DND-41 (cell line): ENCODE measurements at regions not wholly inside any gene's neighbourhood (a gene's known extent, or its start where the extent isn't known, plus 50 kb on each side); places are given as distances from the start of the nearest gene placed in this dataset.

Experiments used
- CTCF ChIP-seq: IDR thresholded peaks from 2 replicates; pipeline ENCODE4 v1.5.1; 2012; ENCODE audit warnings: borderline replicate concordance, low read length, moderate library complexity, mild to moderate bottlenecking; ENCODE audit not compliant: poor library complexity, severe bottlenecking; ENCODE audit errors: extremely low read depth
- EZH2 ChIP-seq: IDR thresholded peaks from 3 replicates; pipeline ENCODE4 v1.6.1; 2012; ENCODE audit warnings: borderline replicate concordance, low read depth, mild to moderate bottlenecking, moderate library complexity, low read length, inconsistent platforms; ENCODE audit not compliant: severe bottlenecking

DNA sequence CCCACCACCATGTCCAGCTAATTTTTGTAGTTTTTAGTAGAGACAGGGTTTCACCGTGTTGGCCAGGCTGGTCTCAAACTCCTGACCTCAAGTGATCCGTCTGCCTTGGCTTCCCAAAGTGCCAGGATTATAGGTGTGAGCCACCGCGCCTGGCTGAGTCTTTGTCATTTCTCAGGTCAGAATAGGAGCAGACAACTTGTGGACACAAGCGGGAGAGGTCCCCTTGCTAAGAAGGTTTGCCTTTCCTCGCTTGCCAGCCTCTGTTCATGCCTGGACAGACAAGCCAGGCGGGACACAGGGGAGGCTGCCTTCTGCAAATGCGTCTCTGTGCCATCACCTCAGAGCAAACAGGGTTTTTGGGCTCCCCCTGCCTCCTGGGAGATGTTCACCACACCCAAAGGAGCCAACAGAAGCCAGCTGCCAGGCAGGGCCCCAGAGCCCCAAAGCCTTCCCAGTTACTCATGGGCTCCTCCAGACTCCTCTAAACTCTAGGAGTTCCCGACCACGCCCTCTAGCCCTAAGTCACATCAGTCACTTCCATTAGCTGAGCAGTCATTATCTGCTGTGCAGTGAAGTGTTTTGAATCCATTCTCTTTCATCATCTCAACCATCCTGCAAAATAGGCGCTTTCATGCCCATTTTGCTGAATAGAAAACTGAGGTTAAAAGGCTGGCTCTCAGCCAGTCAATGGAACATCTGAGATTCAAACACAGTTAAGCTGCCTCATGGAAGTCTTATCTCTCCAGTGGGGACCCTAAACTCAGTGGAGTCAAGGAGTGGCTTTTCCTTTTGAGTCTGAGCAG lies 245.0 kb downstream of the UACA start:
- TF ChIP-seq CTCF (no peak), EZH2 (no peak)
